DMS79 (cell line): ENCODE measurements at regions not wholly inside any gene's neighbourhood (a gene's known extent, or its start where the extent isn't known, plus 50 kb on each side); places are given as distances from the start of the nearest gene placed in this dataset.

Experiments
- DNase-seq: peaks from one replicate; lab custom pipeline; 2025; lab: John Stamatoyannopoulos, UW

DNA sequence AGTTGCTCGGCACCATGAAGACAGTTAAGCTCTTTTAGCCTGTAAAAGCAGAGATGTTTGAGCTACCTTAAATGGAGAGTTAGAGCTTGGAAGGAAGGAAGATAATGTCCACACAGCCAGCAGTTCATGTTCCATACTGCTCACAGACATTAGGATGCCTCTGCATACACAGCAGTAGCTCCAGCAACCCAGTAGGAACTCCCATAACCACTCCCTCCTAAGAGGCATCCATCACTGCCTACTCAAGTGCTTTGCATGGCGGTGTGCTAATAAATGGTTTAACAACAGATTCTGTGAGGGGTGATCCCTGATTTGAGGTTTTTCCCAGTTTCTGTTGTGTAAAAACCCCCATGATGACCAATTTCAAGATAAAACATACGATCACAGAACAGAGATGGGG lies 286.4 kb downstream of the HACE1 start:
- DNase-seq: no peak

DNA sequence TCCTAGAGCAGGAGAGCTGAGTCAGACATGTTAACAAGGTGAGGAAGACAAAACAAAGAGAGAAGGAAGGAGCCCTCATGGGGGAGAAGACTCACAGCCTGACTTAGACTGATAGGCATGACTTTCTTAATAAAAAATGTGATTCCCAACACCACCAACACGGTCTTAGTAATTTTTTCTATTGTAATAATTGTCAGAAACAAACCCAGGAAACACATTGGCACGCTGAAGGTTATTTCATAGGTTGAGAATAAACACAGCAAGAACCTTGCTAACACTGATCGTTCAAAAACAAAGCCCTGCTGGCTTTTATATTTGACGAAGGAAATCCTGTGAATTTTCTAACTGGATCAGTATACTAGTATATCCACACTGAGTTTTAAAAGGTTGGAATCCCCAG lies 286.8 kb downstream of the HACE1 start:
- DNase-seq: no peak

DNA sequence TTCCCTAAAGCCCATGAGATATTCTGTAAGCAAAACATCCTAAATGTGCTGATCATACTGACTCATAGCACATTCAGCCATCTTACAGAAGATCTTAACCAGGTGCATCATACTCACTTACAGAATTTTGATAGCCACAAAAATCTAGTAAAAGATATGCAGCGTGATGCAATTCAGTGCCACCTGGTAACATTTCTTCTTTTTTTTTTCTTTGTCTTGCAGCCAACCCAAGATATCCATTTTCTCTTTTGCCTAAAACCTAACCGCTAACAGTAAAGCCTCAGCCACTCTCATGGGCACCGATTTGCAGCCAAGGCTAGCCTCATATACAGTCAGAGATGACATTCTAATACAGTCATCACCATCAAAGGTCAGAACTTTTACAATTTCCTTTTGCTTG lies 293.3 kb downstream of the HACE1 start:
- DNase-seq: no peak

DNA sequence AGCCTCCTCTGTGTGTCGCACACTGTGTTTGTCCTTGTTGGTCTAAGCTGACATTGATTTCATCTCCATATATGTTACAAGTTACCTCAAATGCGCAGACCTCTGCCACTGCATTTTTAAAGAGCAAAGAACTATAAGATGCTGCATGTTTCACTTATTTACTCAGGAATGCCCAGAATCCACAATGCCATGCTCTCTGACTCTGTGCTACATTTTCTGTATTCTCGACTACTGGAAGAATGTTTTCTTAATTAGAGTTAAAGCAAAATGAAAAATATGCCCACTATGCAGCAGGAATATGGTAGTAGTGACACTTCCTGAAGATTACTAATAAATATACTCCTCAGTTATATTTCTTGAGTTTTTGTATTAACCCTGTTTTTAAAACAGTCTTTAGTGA lies 296.4 kb downstream of the HACE1 start:
- no peak for DNase-seq

DNA sequence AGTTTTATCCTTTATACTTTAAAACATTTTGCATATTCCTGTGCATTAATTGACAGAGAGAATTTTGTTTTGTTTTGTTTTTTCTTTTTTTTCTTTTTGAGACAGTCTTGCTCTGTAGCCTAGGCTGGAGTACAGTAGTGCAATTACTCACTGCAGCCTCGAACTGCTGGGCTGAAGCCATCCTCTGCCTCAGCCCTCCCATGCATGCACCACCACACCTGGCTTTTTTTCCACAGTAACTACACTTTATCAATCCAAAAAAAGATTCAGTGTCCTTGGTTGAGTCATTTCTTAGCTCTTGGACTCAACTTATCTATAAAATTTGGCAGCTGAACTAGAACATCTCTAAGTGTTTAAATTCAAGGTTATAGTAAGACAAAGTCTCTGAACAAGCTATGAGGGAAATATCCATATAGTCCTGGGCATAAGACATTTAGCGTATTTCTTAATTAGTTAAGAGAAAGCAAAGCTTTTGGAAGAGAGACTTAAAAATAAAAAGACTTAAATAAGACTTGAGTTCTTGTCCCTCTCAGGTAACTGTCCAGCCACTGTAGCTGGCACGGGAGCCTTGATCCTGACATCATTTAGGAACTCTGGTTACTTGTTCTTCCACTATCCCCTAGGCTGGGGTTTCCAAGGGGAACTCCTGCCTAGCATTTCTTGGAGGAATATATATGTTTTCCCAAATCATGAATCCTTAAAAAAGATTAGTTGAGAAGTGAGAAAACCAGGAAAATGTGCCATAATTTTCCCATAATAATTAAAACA lies 300.1 kb downstream of the HACE1 start:
- DNase-seq: no peak

DNA sequence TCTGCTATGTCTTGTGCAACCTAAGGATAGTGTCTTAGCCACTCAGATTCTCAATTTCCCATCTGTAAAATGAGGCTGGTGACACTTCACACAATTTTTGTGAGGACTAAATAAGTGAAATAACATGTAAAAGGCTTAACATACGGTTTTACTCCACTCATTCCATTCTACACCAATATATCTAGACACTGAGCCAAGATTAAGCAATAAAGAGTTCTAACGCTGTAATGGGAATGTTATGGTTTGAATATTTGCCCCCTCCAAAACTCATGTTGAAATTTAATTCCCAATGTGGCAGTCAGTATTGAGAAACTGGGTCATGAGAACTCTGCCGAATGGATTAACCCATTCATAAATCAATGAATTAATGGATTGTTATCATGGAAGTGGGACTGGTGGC lies 301.0 kb downstream of the HACE1 start:
- DNase-seq: no peak

DNA sequence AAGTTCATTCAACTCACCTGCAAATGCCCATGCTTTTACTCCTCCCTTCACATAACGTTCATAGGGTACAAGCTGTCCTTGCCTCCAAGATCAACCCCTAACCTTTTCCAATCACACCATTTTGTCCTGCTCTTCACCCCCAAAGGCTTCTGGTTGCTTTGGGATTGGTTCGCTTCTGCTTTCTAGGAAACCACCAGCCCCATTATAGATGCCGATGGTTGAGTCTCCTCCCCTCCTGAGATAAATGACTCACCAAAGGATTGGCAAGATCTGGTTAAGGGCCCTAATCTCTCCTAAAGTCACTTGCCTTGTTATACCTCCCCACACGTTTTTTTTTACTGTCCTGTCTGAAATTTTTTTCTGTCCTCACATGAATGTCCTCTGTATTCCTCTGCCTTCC lies 311.4 kb downstream of the HACE1 start:
- no peak for DNase-seq

DNA sequence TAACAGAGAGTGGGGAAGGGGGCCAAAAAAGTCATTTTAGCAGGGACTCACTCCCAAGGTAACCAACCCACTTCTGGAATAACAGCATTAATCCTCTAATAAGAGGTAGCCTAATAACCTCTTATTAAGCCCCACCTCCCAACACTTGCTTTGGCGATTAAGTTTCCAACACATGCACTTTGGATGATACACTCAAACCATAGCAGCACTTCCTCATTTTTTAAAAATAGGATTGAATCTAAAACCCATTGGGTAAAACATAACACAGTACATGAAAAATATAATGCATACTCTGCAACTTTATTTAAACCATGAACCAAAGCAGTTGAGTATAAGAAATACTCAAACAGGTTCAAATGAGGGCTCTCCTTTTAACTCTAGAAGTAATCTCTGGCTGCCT lies 318.3 kb downstream of the HACE1 start:
- no peak for DNase-seq

DNA sequence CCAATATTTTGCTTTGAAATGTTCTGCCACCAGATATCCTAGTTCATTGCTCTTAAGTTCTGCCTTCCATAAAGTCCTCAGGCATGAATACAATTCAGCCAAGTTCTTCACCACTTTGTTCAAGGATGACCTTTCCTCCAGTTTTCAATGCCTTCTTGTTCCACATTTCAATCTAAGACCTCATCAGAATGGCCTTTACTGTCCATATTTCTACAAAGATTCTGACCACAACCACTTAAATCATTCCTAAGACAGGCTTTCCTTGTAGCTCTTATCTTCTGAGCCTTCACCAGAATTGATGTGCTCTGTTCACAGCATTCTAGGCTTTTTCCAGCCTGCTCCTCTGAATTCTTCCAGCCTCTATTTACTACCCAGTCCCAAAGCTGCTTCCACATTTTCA lies 319.0 kb downstream of the HACE1 start:
- DNase-seq: no peak

DNA sequence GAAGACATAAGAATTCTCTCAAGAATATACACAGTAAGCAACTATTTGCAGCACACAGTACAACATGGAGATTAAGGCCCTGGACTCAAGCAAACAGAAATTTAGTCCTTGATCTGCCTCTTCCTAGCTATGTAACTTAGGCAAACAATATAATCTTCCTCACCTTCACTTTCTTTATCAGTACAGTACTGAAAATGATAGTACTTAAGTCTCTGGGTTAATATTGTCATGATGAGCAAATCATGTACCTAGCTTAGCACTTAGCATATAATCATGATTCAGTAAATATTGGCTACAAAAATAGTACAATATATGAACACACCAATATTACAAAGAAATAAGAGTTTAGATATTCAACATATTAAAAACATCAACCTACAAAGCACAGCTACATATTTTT lies 320.5 kb downstream of the HACE1 start:
- no peak for DNase-seq

DNA sequence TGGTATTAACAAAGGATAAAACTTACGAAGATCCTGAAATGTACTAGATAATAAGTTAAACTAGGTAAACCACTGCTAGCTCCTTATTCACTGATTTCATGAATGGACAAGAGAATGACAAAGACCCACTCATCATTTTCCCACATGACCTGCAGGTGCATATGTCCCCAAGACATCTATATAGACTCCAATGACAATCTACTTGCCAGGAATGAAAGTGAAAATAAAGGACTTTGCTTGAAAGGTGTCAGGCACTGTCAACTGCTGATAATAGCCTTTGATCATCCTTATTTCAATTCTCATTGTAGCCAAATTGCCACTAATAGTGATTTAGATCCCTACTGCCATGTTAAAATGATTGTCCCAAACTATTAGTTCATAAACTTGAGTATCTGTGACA lies 321.8 kb downstream of the HACE1 start:
- no peak for DNase-seq

DNA sequence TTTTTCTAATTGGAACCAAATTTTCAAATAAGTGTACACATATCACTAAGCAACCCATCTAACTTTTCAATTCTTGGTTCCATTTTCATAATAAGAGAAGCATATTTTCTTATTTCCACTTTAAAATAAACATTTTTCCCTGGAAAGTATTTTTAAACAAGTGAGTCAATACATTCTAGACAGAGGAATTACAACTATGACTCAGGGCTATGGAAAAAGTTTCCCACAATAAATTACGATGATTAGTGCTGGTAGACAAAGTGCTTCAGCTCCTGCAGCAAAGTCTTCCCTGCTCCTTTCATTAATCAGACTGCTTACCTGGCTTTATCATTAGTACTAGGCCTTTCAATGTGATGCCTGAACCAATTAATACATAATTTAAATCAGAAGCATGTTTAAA lies 322.5 kb downstream of the HACE1 start:
- DNase-seq: no peak

DNA sequence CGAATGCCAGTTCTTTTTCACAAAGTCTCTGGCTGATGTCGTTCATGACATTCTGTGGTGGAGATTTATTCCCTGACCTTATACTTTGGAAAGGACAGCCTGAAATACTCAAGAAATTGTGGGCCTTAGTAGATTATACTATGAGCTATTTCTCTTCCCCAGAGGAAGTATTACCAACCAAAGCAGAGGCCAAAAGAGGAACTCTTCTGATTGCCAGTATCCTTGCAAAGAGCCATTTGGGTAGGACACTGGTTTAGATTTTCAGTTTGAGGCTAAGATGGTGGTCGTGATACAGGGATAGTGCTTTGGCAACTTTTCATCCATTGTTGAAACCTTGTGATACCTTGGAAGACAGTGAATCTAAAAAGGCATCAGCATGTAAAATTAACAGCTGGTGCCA lies 327.3 kb downstream of the HACE1 start:
- DNase-seq: no peak

DNA sequence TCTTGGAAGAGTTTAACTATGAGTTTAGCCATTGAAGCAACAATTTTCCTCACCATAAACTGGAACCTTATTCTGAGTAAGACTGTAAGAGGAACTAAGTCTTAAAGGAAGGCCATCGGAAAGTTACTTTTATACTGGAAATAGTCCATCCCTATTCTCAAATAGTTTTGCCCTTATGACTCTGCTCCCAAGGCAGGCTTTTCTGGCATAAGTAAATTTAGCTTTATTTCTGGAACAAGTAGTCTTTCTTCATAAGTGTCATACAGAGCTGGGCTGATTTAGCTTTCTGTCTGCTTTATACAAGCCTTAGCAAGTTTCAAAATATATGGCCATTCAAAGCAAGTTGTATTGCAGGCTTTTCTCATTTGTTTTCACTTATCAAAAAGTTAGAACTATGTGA lies 328.1 kb downstream of the HACE1 start:
- no peak for DNase-seq

DNA sequence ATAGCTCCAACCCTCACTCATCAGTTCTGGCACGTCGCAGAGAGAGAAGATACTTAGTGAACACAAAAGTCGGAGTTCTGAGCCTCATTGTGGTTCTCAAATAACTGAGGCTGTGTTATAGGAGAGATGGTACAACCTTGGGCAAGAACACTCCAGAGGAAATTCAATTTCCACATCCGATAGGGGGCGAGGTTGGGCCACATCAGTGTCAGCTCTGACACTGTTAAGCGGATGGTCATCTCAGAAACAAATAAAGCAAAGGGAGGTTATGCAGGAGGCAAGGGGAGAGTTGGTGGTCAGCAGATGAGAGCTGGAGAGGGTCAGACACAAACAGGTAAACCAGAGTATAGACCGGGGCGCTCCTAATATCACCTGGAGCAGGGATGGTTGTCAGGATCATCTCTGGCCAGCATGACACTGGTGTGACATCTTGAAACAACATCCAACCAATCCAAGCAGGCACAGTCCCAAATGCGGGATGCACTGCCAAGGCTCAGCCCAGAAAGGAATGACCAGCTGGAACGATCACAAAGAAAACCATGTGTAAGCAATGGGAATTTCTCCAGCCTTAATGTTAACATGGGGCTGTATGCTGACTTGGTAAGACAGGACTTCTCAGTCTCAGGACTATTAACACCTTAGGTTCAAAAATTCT lies 331.8 kb downstream of the HACE1 start:
- no peak for DNase-seq

DNA sequence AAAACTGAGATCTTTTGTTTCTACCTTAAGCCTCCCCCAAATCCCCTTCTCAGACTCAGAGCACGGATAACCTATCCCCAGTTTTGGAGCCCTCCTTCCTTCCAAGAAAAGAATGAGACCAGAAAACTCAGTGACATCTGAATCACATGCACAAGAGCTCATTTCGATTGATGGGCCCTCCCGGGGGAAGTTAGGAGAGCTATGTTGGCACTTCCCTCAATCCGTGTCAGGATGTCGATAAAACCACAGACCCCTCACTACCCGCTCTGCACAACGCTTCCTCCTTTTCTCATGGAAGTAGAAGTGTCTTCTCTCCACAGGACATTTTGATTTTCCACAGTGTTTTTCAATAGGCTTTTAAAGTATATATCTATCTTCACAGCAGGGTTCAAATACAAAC lies 332.4 kb downstream of the HACE1 start:
- no peak for DNase-seq

DNA sequence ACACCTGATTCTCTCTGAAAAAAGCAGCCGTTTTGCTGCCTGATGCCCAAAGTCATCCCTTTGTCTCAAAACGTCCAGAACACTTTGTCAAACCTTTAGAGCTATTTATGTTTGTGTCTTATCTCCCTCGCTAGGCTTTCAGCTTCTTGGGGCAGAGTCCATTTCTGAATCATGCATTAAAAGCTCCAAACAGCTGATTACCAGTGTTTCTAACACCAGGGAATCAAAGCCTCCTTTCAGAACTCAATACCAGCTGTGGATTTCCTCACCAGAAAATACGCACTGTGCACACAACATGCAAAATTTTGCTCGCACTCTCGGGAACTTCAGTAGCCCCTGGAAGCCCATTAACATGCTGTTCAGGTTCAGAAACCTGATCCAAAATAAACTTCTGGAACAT lies 333.3 kb downstream of the HACE1 start:
- DNase-seq: no peak

DNA sequence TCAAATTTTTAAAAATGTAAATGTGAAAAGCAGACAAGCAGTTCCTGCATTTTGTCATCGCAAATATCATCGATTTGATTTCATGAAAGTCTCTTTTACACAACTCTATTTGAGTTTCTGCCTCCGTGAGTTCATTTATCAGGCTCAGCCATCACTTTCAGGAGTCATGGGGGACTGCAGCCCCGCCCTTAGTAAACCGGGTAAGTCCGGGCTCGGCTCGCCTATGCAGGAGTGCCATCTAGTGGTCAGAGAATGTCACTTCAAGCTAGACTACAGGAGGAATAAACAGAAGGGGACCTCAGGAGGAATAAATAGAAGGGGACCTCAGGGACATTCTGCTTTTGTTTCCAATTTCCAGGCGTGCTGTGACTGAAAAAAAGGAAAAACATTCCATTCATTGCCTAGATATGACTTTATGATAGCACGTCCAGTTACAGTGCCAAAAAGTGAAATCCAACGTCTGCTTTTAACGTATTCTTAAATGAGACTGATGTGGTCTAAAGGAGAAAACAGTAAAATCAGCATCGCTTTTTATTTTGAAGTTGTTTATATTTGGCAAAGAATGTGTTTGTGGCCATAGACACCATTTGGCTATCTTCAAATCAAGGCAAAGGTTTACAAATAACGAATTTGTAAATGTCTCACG lies 333.9 kb downstream of the HACE1 start:
- DNase-seq: no peak

DNA sequence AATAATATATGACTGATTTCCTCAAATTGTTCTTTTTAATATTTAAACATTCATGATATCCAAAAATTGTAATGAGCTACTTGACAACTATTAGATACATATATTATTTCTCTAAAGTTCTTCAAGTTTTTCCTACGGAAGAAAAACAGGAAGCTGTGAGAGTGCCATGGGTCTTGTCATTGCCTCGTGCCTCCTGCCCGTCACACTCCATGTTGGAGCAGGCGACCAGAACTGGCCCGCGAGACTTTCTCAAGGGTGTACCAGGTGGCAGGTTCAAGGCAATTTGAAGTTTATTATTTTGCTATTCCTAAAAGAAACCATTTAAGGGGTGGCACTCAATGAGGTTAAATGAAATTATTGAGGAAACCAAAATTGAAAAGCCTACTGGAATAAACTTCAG lies 337.2 kb downstream of the HACE1 start:
- no peak for DNase-seq

DNA sequence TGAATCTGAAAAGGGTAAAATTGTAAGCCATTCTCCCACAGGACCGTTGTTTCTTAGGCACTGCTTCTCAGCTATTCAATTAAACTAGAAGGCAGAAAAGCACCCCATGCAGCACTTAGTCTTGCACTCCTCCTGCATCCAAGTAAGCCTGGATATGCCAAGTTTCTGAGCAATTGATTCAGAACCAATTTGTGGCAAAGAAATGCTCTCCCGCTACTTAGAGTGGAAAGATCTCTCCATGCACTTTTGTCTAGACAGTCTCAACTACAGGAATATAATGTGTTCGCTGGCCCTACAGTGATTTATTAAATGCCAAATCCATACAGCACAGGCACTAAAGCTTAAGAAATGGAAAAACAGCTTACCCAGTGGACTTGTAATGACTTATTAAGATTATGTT lies 338.5 kb downstream of the HACE1 start:
- DNase-seq: no peak

DNA sequence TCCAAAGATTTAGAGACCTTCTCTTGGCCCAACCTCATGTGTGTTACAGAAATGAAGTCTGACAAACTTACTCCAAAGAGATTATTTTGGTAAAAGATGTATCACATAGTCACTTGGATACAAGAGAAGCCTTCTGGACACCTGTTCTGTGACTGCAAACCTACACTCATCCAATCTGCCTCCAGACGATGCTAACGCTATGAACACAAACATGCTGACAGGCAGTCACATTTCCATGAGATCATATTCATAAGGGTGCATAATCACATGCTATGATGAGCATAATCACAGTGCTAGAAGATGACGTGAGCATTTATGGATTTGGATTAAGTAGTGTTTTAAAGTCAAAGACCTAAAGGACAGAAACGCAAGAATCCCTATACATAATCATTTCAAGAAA lies 340.2 kb downstream of the HACE1 start:
- DNase-seq: no peak

DNA sequence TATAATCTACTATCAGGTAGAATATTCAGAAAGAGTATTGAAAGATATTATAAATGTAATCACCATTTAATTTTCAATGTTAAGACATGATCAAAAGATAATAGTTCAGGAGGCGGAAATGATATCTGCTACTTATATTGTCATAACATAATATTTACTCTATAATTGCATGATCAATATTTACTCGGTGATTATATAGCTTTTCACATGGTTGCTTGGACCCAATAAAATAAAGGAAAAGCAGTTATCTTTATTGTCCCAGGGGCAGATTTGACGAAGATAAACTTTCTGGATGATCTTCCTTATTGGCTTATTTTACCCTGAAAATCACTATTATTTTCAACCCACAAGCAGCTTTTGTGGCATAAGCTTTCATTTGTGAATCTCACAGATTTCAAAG lies 350.4 kb downstream of the HACE1 start:
- DNase-seq: no peak

DNA sequence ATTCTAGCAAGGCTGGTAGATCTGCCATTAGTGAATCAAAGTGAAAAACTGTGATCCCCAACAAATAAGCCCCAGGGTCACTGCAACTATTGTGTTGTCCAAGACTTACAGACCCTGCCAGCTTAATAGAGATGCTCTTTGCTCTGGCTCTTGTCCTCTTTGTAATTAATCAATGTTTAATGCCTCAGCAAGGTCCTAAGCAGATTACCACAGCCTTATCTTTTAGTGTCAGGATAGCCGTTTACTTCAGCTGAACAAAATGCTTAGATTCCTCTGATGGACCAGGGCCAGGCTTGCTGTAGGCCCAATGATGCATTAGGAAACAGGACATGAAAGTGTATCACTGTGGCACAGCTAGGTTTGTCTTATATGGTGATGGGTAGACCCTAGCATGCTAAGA lies 353.3 kb downstream of the HACE1 start:
- no peak for DNase-seq

DNA sequence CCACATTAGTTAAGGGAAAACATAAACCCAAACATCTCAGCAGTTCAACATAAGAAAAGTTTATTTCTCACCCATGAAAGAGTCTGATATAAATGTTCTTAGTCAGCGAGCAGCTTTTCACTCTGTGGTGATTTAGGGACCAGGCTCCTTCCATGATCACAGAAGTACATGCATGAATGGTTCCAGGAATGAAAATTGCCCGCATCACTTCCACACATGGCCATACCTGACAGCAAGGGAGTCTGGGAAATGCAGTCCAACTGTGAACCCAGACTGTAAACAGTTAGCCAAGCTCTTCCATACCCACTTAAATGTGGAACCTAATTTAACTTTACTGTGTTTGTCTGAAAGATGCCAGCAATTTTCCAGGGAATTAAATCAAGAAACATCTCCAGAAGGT lies 353.9 kb downstream of the HACE1 start:
- no peak for DNase-seq
